ENCODE measurements at regions not wholly inside any gene's neighbourhood (a gene's known extent, or its start where the extent isn't known, plus 50 kb on each side); places are given as distances from the start of the nearest gene placed in this dataset.

GRCh38 chr9:79824265-79824664 is 252.5 kb downstream of the TLE4 start:
- no peak for TF ChIP-seq POLR2A (IDR thresholded peaks at IDR 0.05)
- TF ChIP-seq CTCF (IDR thresholded peaks at IDR 0.05): no peak

Measured in sigmoid colon (tissue), 3 donors.